PC-3 (cell line): ENCODE measurements at regions not wholly inside any gene's neighbourhood (a gene's known extent, or its start where the extent isn't known, plus 50 kb on each side); places are given as distances from the start of the nearest gene placed in this dataset.

Source experiments
- ATAC-seq: fragments of 200-7000 bp; cut with Tn5 transposase; 2 replicates; pipeline ENCODE4 v1.9.1; 2020; ENCODE audit warnings: mild to moderate bottlenecking, moderate library complexity
- BruUV-seq: library from RNA; stranded (reverse); fragments of 400-500 nt; replicated peaks from 2 replicates; lab custom pipeline; 2021; lab: Mats Ljungman, UMichigan
- CTCF ChIA-PET: fragments of 300-600 bp; sonication (Branson Sonifier 250); formaldehyde crosslinking; loops from one replicate; lab custom pipeline; 2022; ENCODE audit warnings: antibody characterized with exemption; lab: Charles Lee
- POLR2A ChIA-PET: fragments of 300-600 bp; sonication (Branson Sonifier 250); formaldehyde crosslinking; loops from one replicate; lab custom pipeline; 2022; ENCODE audit warnings: antibody characterized with exemption; ENCODE audit not compliant: unreplicated experiment; lab: Charles Lee
- DNase-seq: peaks from one replicate; pipeline ENCODE4 v3.0.0-alpha.2; 2015
- H2AFZ ChIP-seq: fragments of 300-600 bp; sonication (generic); 2 replicates; pipeline ENCODE4 v1.6.0; 2016; ENCODE audit warnings: antibody characterized with exemption, low read length
- H3F3A ChIP-seq: fragments of 300-600 bp; sonication (generic); one replicate; pipeline ENCODE4 v1.6.0; 2017; ENCODE audit warnings: antibody characterized with exemption, low read length, control low read depth, mild to moderate bottlenecking; ENCODE audit not compliant: unreplicated experiment
- H3K27ac ChIP-seq: fragments of 300-600 bp; sonication (generic); 2 replicates; pipeline ENCODE4 v1.5.1; 2016; ENCODE audit warnings: mild to moderate bottlenecking, low read length
- H3K27me3 ChIP-seq: fragments of 300-600 bp; sonication (generic); 2 replicates; pipeline ENCODE4 v1.6.1; 2016; ENCODE audit warnings: low read length, mixed read lengths
- H3K36me3 ChIP-seq: fragments of 300-600 bp; sonication (generic); 2 replicates; pipeline ENCODE4 v1.6.1; 2016; ENCODE audit warnings: low read depth, mixed run types, low read length, mixed read lengths
- H3K4me1 ChIP-seq: fragments of 300-600 bp; sonication (generic); 2 replicates; pipeline ENCODE4 v1.5.1; 2016; ENCODE audit warnings: low read length; ENCODE audit not compliant: insufficient read depth
- H3K4me2 ChIP-seq: fragments of 300-600 bp; sonication (generic); 2 replicates; pipeline ENCODE4 v1.6.0; 2016; ENCODE audit warnings: low read length
- H3K4me3 ChIP-seq: fragments of 300-600 bp; sonication (generic); 2 replicates; pipeline ENCODE4 v1.5.1; 2016; ENCODE audit warnings: mild to moderate bottlenecking, low read length, mixed read lengths
- H3K79me2 ChIP-seq: fragments of 300-600 bp; sonication (generic); 2 replicates; pipeline ENCODE4 v1.6.1; 2017; ENCODE audit warnings: low read length, mixed read lengths
- H3K9ac ChIP-seq: fragments of 300-600 bp; sonication (generic); 2 replicates; pipeline ENCODE4 v1.6.0; 2016; ENCODE audit warnings: mild to moderate bottlenecking, low read length
- H3K9me2 ChIP-seq: fragments of 300-600 bp; sonication (generic); replicated peaks from 2 replicates; pipeline ENCODE4 v1.6.1; 2016; ENCODE audit warnings: mixed run types, low read length, mixed read lengths
- H3K9me3 ChIP-seq: fragments of 300-600 bp; sonication (generic); 2 replicates; pipeline ENCODE4 v1.6.1; 2016; ENCODE audit warnings: low read length, mixed read lengths
- H4K20me1 ChIP-seq: fragments of 300-600 bp; sonication (generic); 2 replicates; pipeline ENCODE4 v1.6.1; 2016; ENCODE audit warnings: low read length, mixed read lengths
- CTCF ChIP-seq: fragments of 300-600 bp; sonication (generic); conservative IDR thresholded peaks from 2 replicates; pipeline ENCODE4 v1.5.1; 2017; ENCODE audit warnings: antibody characterized with exemption, low read depth, mild to moderate bottlenecking, low read length
- EZH2 ChIP-seq: fragments of 300-600 bp; sonication (generic); IDR thresholded peaks from one replicate; pipeline ENCODE4 v1.6.1; 2017; ENCODE audit warnings: antibody characterized with exemption, mild to moderate bottlenecking, low read length; ENCODE audit not compliant: unreplicated experiment
- EZH2phosphoT487 ChIP-seq: fragments of 300-600 bp; sonication (generic); IDR thresholded peaks from 2 replicates; pipeline ENCODE4 v1.6.1; 2018; ENCODE audit warnings: mild to moderate bottlenecking, antibody characterized with exemption, low read length, borderline replicate concordance
- intact Hi-C: fragments of 100-400 bp; cut with micrococcal nuclease; formaldehyde crosslinking; loops from 2 replicates; pipeline ENCODE4 v1.9.0; 2023

GRCh38 chr11:112412383-112412782, 151.7 kb upstream of the PLET1 start:
- DNase-seq (no peak), ATAC-seq (no peak)
- Histone ChIP-seq H3K9ac (no peak overlapping the region), H2AFZ (no peak overlapping the region), H3K9me3 (no peaks in the 10 kb centered on the region), H3K9me2 (no peaks in the 10 kb centered on the region), H3K27ac (no peak overlapping the region), H3K4me1 (no peaks in the 10 kb centered on the region), H3K27me3 (peaks cover 37% of the 10 kb centered on the region; the same call in 1 of the 2 replicates), H3K4me3 (no peak overlapping the region), H3K79me2 (no peaks in the 10 kb centered on the region), H4K20me1 (no peaks in the 10 kb centered on the region), H3F3A (no peaks in the 10 kb centered on the region), H3K4me2 (no peak overlapping the region), H3K36me3 (no peaks in the 10 kb centered on the region)
- ChIA-PET CTCF (no interaction called here), POLR2A (no interaction called here)
- TF ChIP-seq CTCF: no peak
- TF ChIP-seq EZH2: no peak
- TF ChIP-seq EZH2phosphoT487: no peak
- intact Hi-C loops: no loop called here
- no TSS peak for BruUV-seq

DNA sequence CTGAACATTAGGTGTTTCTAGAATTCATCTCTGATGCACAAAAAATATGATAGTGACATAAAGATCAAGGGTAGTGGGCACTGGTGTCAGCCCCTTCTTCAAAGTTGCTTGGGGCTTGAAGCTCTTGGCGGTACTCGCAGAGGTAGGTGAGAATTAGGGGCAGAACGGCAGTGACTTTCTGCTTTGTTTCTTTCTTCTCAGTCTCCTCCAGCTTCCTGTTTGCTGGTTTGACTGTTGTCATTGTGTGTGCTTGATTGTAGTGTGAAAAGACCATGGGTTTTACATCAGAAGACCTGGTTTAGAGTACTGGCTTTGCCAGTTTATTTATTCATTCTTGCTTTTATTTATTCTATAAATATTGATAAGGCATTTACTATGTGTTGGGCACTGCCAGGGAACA, 156.7 kb upstream of the PLET1 start:
- ATAC-seq (no peak), DNase-seq (no peak)
- Histone ChIP-seq H3K9ac (no peak overlapping the region), H3K9me3 (no peaks in the 10 kb centered on the region), H3K9me2 (no peaks in the 10 kb centered on the region), H3K4me3 (no peak overlapping the region), H3K4me1 (no peaks in the 10 kb centered on the region), H3K27me3 (peaks cover 25% of the 10 kb centered on the region; the same call in 1 of the 2 replicates), H3K36me3 (no peaks in the 10 kb centered on the region), H3K27ac (no peak overlapping the region), H3K79me2 (no peaks in the 10 kb centered on the region), H2AFZ (no peak overlapping the region), H4K20me1 (no peaks in the 10 kb centered on the region), H3K4me2 (no peak overlapping the region), H3F3A (no peaks in the 10 kb centered on the region)
- intact Hi-C loops: no loop called here
- BruUV-seq: no TSS peak
- TF ChIP-seq EZH2 (no peak), CTCF (no peak), EZH2phosphoT487 (no peak)
- CTCF ChIA-PET: no interaction called here
- POLR2A ChIA-PET: no interaction called here

DNA sequence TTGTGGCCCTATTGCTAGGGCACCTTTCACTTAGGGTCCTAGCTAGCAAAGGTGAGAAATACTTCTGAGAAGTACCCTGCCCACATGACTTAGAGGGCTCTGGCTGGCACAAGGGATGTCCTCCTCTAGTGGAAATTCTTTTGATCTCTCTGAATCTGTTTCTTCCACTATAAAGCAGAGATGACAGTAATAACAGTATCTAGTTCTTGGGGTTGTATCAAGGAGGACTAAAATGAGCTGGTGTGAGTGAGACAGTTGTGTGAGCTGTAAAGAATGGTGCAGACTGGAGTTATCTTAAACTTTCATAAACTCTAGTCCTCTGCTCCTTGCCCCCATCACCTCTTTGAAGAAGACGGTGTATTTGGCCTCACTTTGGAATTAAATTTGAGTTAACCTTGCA, 157.8 kb upstream of the PLET1 start:
- H3K4me1 ChIP-seq: no peaks in the 10 kb centered on the region
- H3K4me2 ChIP-seq: no peak overlapping the region
- no peaks in the 10 kb centered on the region for H3K9me3 ChIP-seq
- no TSS peak for BruUV-seq
- H3K79me2 ChIP-seq: no peaks in the 10 kb centered on the region
- peaks cover 32% of the 10 kb centered on the region; the same call in 1 of the 2 replicates for H3K27me3 ChIP-seq
- no peak overlapping the region for H2AFZ ChIP-seq
- TF ChIP-seq CTCF (no peak), EZH2 (no peak), EZH2phosphoT487 (no peak)
- intact Hi-C loops: no loop called here
- CTCF ChIA-PET: no interaction called here
- DNase-seq (no peak), ATAC-seq (no peak)
- H3K9ac ChIP-seq: no peak overlapping the region
- no peaks in the 10 kb centered on the region for H3F3A ChIP-seq
- H3K36me3 ChIP-seq: no peaks in the 10 kb centered on the region
- no peaks in the 10 kb centered on the region for H4K20me1 ChIP-seq
- no peaks in the 10 kb centered on the region for H3K9me2 ChIP-seq
- no peak overlapping the region for H3K4me3 ChIP-seq
- POLR2A ChIA-PET: no interaction called here
- no peak overlapping the region for H3K27ac ChIP-seq
